SK-N-SH treated with all-trans-retinoic acid at 6 μM for 48 hours (cell line): ENCODE measurements at regions not wholly inside any gene's neighbourhood (a gene's known extent, or its start where the extent isn't known, plus 50 kb on each side); places are given as distances from the start of the nearest gene placed in this dataset.

Experiments
- ATAC-seq: fragments of 200-7000 bp; cut with Tn5 transposase; 3 replicates; pipeline ENCODE4 v1.9.1; 2020; ENCODE audit warnings: mild to moderate bottlenecking, moderate library complexity
- ARNTL ChIP-seq: fragments of 450-650 bp; formaldehyde crosslinking; IDR thresholded peaks from 2 replicates; pipeline ENCODE4 v1.5.0; 2020; ENCODE audit warnings: low read depth, mild to moderate bottlenecking, moderate library complexity, borderline replicate concordance
- BACH2 ChIP-seq: fragments of 250-450 bp; sonication (Bioruptor Pico); IDR thresholded peaks from 2 replicates; pipeline ENCODE4 v1.9.0; 2021; ENCODE audit warnings: mild to moderate bottlenecking, borderline replicate concordance
- CREB5 ChIP-seq: fragments of 250-450 bp; sonication (Bioruptor Pico); IDR thresholded peaks from 2 replicates; pipeline ENCODE4 v1.5.1; 2020; ENCODE audit warnings: low read depth, mild to moderate bottlenecking, moderate library complexity
- CSDC2 ChIP-seq: fragments of 250-450 bp; sonication (Bioruptor Pico); IDR thresholded peaks from 2 replicates; pipeline ENCODE4 v1.5.0; 2020; ENCODE audit warnings: mild to moderate bottlenecking, moderate library complexity
- CSRNP3 ChIP-seq: fragments of 250-450 bp; sonication (Bioruptor Pico); IDR thresholded peaks from 2 replicates; pipeline ENCODE4 v1.5.1; 2021; ENCODE audit warnings: mild to moderate bottlenecking, moderate library complexity
- ESRRG ChIP-seq: fragments of 250-450 bp; sonication (Bioruptor Pico); IDR thresholded peaks from 2 replicates; pipeline ENCODE4 v1.6.1; 2021; ENCODE audit warnings: mild to moderate bottlenecking
- GLIS3 ChIP-seq: fragments of 250-450 bp; sonication (Bioruptor Pico); IDR thresholded peaks from 2 replicates; pipeline ENCODE4 v1.5.0; 2020; ENCODE audit warnings: mild to moderate bottlenecking, moderate library complexity
- ISL1 ChIP-seq: fragments of 250-450 bp; sonication (Bioruptor Pico); IDR thresholded peaks from 2 replicates; pipeline ENCODE4 v2.1.2; 2022; ENCODE audit warnings: mild to moderate bottlenecking, moderate library complexity
- OSR1 ChIP-seq: fragments of 250-450 bp; sonication (Bioruptor Pico); IDR thresholded peaks from 2 replicates; pipeline ENCODE4 v1.8.0; 2022; ENCODE audit warnings: moderate library complexity, mild to moderate bottlenecking, inconsistent platforms
- PATZ1 ChIP-seq: fragments of 250-450 bp; sonication (Bioruptor Pico); IDR thresholded peaks from 2 replicates; pipeline ENCODE4 v1.8.0; 2020; ENCODE audit warnings: mild to moderate bottlenecking, moderate library complexity, borderline replicate concordance
- POU6F1 ChIP-seq: fragments of 250-450 bp; sonication (Bioruptor Pico); IDR thresholded peaks from 2 replicates; pipeline ENCODE4 v1.8.0; 2021; ENCODE audit warnings: low read depth, mild to moderate bottlenecking, moderate library complexity, borderline replicate concordance
- PPARA ChIP-seq: fragments of 250-450 bp; sonication (Bioruptor Pico); IDR thresholded peaks from 2 replicates; pipeline ENCODE4 v1.5.0; 2020; ENCODE audit warnings: mild to moderate bottlenecking, borderline replicate concordance
- RARB ChIP-seq: fragments of 250-450 bp; sonication (Bioruptor Pico); IDR thresholded peaks from 2 replicates; pipeline ENCODE4 v1.8.0; 2021; ENCODE audit warnings: mild to moderate bottlenecking, moderate library complexity
- SNAI2 ChIP-seq: fragments of 250-450 bp; sonication (Bioruptor Pico); IDR thresholded peaks from 2 replicates; pipeline ENCODE4 v1.5.0; 2020; ENCODE audit warnings: mild to moderate bottlenecking, moderate library complexity
- TOX ChIP-seq: fragments of 250-450 bp; sonication (Bioruptor Pico); IDR thresholded peaks from 2 replicates; pipeline ENCODE4 v1.8.0; 2021; ENCODE audit warnings: mild to moderate bottlenecking, moderate library complexity, borderline replicate concordance
- TSHZ2 ChIP-seq: fragments of 250-450 bp; sonication (Bioruptor Pico); IDR thresholded peaks from 2 replicates; pipeline ENCODE4 v1.5.0; 2020; ENCODE audit warnings: mild to moderate bottlenecking, moderate library complexity
- ZFP3 ChIP-seq: fragments of 250-450 bp; sonication (Bioruptor Pico); IDR thresholded peaks from 2 replicates; pipeline ENCODE4 v1.5.0; 2020; ENCODE audit warnings: mild to moderate bottlenecking, moderate library complexity
- ZFP30 ChIP-seq: fragments of 450-650 bp; formaldehyde crosslinking; IDR thresholded peaks from 2 replicates; pipeline ENCODE4 v1.5.0; 2022; ENCODE audit warnings: mild to moderate bottlenecking, moderate library complexity
- ZNF565 ChIP-seq: fragments of 450-650 bp; formaldehyde crosslinking; conservative IDR thresholded peaks from 2 replicates; pipeline ENCODE4 v1.5.0; 2020; ENCODE audit warnings: low read depth, mild to moderate bottlenecking, moderate library complexity
- ZNF70 ChIP-seq: fragments of 450-650 bp; formaldehyde crosslinking; IDR thresholded peaks from 2 replicates; pipeline ENCODE4 v1.5.0; 2020; ENCODE audit warnings: mild to moderate bottlenecking, moderate library complexity
- ZNF8 ChIP-seq: fragments of 450-650 bp; formaldehyde crosslinking; IDR thresholded peaks from 2 replicates; pipeline ENCODE4 v1.5.0; 2020; ENCODE audit warnings: mild to moderate bottlenecking, moderate library complexity

- TF ChIP-seq CSRNP3 (CRISPR knock-in tag) (no peak), CREB5 (no peak), RARB (CRISPR knock-in tag) (no peak), TSHZ2 (CRISPR knock-in tag) (no peak), BACH2 (CRISPR knock-in tag) (no peak), PATZ1 (no peak), ZFP3 (CRISPR knock-in tag) (no peak), ZNF565 (CRISPR knock-in tag) (no peak), ZNF8 (CRISPR knock-in tag) (no peak), ARNTL (no peak)
- ATAC-seq = no peak
Observed at GRCh38 chr18:10352671-10353070, 101.8 kb upstream of the APCDD1 start.

- ATAC-seq = no peak
- TF ChIP-seq TOX (CRISPR knock-in tag) = no peak
- TF ChIP-seq POU6F1 (CRISPR knock-in tag) = no peak
- TF ChIP-seq ZNF70 (CRISPR knock-in tag) = no peak
- TF ChIP-seq CSDC2 (CRISPR knock-in tag) = no peak
- no peak for TF ChIP-seq ZNF8 (CRISPR knock-in tag)
- no peak for TF ChIP-seq ARNTL
- no peak for TF ChIP-seq ESRRG
- TF ChIP-seq SNAI2 (CRISPR knock-in tag) = no peak
- TF ChIP-seq PPARA (CRISPR knock-in tag) = no peak
- TF ChIP-seq ZNF565 (CRISPR knock-in tag) = no peak
- no peak for TF ChIP-seq BACH2 (CRISPR knock-in tag)
- no peak for TF ChIP-seq CSRNP3 (CRISPR knock-in tag)
- TF ChIP-seq CREB5 = no peak
- TF ChIP-seq GLIS3 (CRISPR knock-in tag) = no peak
- TF ChIP-seq TSHZ2 (CRISPR knock-in tag) = no peak
- no peak for TF ChIP-seq ISL1 (CRISPR knock-in tag)
- TF ChIP-seq PATZ1 = no peak
- TF ChIP-seq RARB (CRISPR knock-in tag) = no peak
- no peak for TF ChIP-seq ZFP30 (CRISPR knock-in tag)
- TF ChIP-seq OSR1 (CRISPR knock-in tag) = no peak
- TF ChIP-seq, all 23 proteins: peak for 0
Observed at GRCh38 chr18:10353791-10354190, 100.6 kb upstream of the APCDD1 start.
